Caco-2 (cell line): ENCODE measurements at regions not wholly inside any gene's neighbourhood (a gene's known extent, or its start where the extent isn't known, plus 50 kb on each side); places are given as distances from the start of the nearest gene placed in this dataset.
"Not testable (repeated sequence)": the region's sequence is repeated elsewhere in the genome, so short reads cannot be mapped to it uniquely, and the experiment has no call there.

Experiments
- BruUV-seq: library from RNA; stranded (reverse); fragments of 400-500 nt; replicated peaks from 2 replicates; lab custom pipeline; 2021; lab: Mats Ljungman, UMichigan
- CTCF ChIA-PET: fragments of 300-600 bp; sonication (Branson Sonifier 250); formaldehyde crosslinking; loops from one replicate; lab custom pipeline; 2022; ENCODE audit warnings: antibody characterized with exemption; lab: Charles Lee
- POLR2A ChIA-PET: fragments of 300-600 bp; sonication (Branson Sonifier 250); formaldehyde crosslinking; loops from one replicate; lab custom pipeline; 2022; ENCODE audit warnings: antibody characterized with exemption; lab: Charles Lee
- DNase-seq, 2 experiments: peaks; one replicate each; pipeline versions ENCODE4 v3.0.0 to v3.0.0-alpha.2; 2020 to 2022
- H3K27me3 ChIP-seq: replicated peaks from 2 replicates; pipeline ENCODE4 v1.6.0; 2011; ENCODE audit warnings: low read length; ENCODE audit not compliant: control insufficient read depth, insufficient read depth
- H3K36me3 ChIP-seq: 2 replicates; pipeline ENCODE4 v1.5.1; 2011; ENCODE audit warnings: low read length; ENCODE audit not compliant: control insufficient read depth, insufficient read depth
- H3K4me1 ChIP-seq: fragments of 250-450 bp; sonication (Bioruptor Pico); 2 replicates; pipeline ENCODE4 v1.5.1; 2020; ENCODE audit warnings: mild to moderate bottlenecking
- H3K4me3 ChIP-seq: 2 replicates; pipeline ENCODE4 v1.5.1; 2011; ENCODE audit warnings: low read depth, mild to moderate bottlenecking, control low read depth, low read length
- H3K9me3 ChIP-seq: fragments of 250-450 bp; sonication (Bioruptor Pico); 2 replicates; pipeline ENCODE4 v1.5.1; 2020; ENCODE audit warnings: mild to moderate bottlenecking, moderate library complexity
- H3K27ac Mint-ChIP-seq: one replicate; pipeline ENCODE4 v1.8.0; 2022; ENCODE audit warnings: mixed read lengths; ENCODE audit not compliant: unreplicated experiment
- H3K27me3 Mint-ChIP-seq: one replicate; pipeline ENCODE4 v1.8.0; 2022; ENCODE audit warnings: mixed read lengths; ENCODE audit not compliant: insufficient read depth, unreplicated experiment
- H3K36me3 Mint-ChIP-seq: one replicate; pipeline ENCODE4 v1.8.0; 2022; ENCODE audit warnings: mild to moderate bottlenecking, mixed read lengths; ENCODE audit not compliant: insufficient read depth, unreplicated experiment
- H3K4me1 Mint-ChIP-seq: one replicate; pipeline ENCODE4 v1.8.0; 2022; ENCODE audit warnings: low read depth, mixed read lengths; ENCODE audit not compliant: unreplicated experiment
- H3K4me3 Mint-ChIP-seq: one replicate; pipeline ENCODE4 v1.8.0; 2022; ENCODE audit warnings: mild to moderate bottlenecking, moderate library complexity, mixed read lengths; ENCODE audit not compliant: unreplicated experiment
- H3K9me3 Mint-ChIP-seq: one replicate; pipeline ENCODE4 v1.8.0; 2022; ENCODE audit warnings: mixed read lengths; ENCODE audit not compliant: unreplicated experiment
- intact Hi-C: fragments of 100-400 bp; cut with micrococcal nuclease; formaldehyde crosslinking; loops from one replicate; pipeline ENCODE4 v1.10.0; 2022; ENCODE audit not compliant: unreplicated experiment

DNA sequence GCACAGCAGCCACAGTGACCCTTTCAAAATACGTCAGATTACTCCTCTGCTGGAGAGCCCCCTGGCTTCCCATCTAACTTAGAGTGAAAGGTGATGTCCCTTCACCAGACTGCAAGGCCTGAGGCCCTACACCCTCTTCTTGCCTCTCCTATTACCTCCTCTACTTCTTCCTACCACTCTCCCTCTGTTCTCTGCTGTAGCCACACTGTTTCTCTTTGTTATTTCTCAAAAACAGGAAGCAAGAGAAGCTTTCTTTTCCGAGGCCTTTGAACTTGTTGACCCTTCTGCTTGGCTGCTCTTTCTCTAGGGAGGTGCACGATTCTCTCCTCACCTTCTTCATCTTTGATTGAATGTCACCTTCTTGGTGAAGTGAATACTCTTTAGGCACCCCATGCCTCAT is 141.3 kb upstream of the NBPF9 start:
- H3K36me3 ChIP-seq, H3K4me3 ChIP-seq, DNase-seq, H3K9me3 Mint-ChIP-seq, POLR2A ChIA-PET, H3K4me1 Mint-ChIP-seq, H3K27me3 ChIP-seq, H3K27me3 Mint-ChIP-seq, H3K36me3 Mint-ChIP-seq, CTCF ChIA-PET, BruUV-seq, H3K27ac Mint-ChIP-seq, intact Hi-C loops, H3K4me3 Mint-ChIP-seq, H3K4me1 ChIP-seq, H3K9me3 ChIP-seq: not testable (repeated sequence)

DNA sequence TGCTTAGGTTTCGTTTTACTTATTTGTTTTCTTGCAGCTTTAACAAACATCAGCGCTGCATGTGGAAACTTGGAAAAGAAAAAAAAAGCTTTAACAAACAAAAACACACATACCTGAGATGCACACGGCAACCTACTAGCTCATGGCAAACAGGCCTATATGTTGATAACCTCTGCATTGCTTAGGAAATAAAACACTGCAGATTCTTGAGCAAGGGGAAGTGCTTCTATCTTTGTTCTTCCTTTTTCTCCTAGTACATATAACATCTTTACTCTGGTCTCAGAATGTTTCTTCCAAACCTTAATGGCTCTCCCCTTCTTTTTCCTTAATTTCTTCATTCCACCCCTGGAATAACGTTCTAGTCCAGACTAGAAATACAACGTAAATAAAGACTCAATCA is 142.9 kb upstream of the NBPF9 start:
- H3K27me3 Mint-ChIP-seq, H3K9me3 ChIP-seq, H3K4me1 ChIP-seq, H3K27me3 ChIP-seq, DNase-seq, CTCF ChIA-PET, H3K4me1 Mint-ChIP-seq, H3K4me3 ChIP-seq, H3K27ac Mint-ChIP-seq, BruUV-seq, POLR2A ChIA-PET, H3K9me3 Mint-ChIP-seq, H3K36me3 Mint-ChIP-seq, H3K4me3 Mint-ChIP-seq, H3K36me3 ChIP-seq, intact Hi-C loops: not testable (repeated sequence)

- H3K9me3 Mint-ChIP-seq, H3K4me1 ChIP-seq, CTCF ChIA-PET, H3K9me3 ChIP-seq, intact Hi-C loops, H3K4me1 Mint-ChIP-seq, H3K27me3 ChIP-seq, H3K36me3 ChIP-seq, POLR2A ChIA-PET, H3K36me3 Mint-ChIP-seq, H3K4me3 Mint-ChIP-seq, H3K27ac Mint-ChIP-seq, H3K27me3 Mint-ChIP-seq, DNase-seq, H3K4me3 ChIP-seq, BruUV-seq: not testable (repeated sequence)
Measured at GRCh38 chr1:149248610-149249009, 145.3 kb upstream of the NBPF9 start.

- BruUV-seq, H3K9me3 ChIP-seq, H3K4me1 Mint-ChIP-seq, POLR2A ChIA-PET, H3K4me3 Mint-ChIP-seq, H3K9me3 Mint-ChIP-seq, CTCF ChIA-PET, H3K36me3 Mint-ChIP-seq, H3K27ac Mint-ChIP-seq, H3K36me3 ChIP-seq, H3K4me3 ChIP-seq, DNase-seq, H3K27me3 Mint-ChIP-seq, H3K4me1 ChIP-seq, intact Hi-C loops, H3K27me3 ChIP-seq: not testable (repeated sequence)
Measured at GRCh38 chr1:149249850-149250467, 146.6 kb upstream of the NBPF9 start.

DNA sequence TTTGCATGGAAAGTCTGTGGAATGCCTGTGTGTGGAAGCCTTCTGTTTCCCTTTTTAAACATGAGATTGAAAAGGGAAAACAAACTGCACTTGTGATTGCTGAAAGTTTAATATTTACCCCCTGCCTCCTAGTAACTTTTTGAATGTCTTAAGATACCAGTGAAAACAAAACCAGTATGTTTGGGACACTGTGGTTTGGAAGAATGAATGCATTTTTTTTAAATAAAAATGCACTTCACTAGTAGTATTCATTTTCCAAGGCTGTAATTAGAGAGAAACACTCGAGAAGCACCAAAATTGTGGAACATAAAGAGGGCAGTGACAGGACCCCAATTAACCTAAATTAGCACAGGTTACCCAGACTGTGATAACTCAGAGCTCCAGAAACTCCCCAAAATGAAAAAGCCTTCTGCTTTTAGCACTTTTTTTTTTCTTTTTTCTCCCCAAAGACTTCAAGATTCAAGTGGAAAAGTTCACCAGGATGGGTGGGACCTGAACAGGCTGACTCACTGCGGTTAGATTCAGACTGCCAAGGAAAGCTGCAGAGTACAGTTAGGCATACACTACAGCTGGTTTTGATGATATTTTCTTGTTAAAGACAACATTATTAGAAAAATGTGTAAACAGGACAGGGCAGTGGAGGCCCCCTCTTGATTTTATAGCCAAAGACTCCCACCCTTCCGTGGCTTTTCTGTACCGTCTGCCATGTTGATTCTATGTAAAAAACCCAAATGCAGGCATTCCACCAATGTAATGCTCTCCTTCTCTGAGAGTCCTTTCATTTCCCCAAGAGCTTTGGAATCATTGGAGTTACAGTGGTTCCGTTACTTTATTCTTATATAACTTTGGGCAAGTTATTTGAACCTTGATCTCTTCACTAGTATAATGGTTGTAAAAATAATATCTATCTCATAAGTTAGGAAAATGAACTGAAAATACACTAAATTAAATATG is 151.8 kb upstream of the NBPF9 start:
- H3K9me3 ChIP-seq, H3K9me3 Mint-ChIP-seq, H3K4me1 ChIP-seq, DNase-seq, H3K27me3 Mint-ChIP-seq, H3K36me3 ChIP-seq, H3K4me1 Mint-ChIP-seq, H3K4me3 ChIP-seq, H3K27me3 ChIP-seq, H3K36me3 Mint-ChIP-seq, CTCF ChIA-PET, H3K27ac Mint-ChIP-seq, POLR2A ChIA-PET, intact Hi-C loops, H3K4me3 Mint-ChIP-seq, BruUV-seq: not testable (repeated sequence)

DNA sequence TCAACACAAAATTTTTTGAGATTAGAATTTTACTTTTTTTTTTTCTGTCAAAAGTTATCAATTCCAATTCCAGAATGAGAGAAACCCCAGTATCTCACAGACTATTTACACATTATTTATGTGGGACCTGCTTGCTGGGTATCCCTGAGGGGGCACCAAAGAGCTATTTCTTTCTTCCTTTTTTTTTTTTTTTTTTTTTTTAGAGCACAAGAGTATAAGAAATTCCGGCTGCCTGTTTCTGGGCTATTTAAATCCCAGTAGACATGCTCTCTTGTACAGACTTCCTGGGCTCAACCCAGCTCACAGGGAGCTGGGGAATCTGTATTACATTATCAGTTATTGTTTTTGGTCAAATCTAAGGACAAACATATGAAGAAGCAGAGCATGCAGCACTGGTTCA is 156.9 kb upstream of the NBPF9 start:
- H3K4me1 Mint-ChIP-seq, H3K27me3 ChIP-seq, H3K9me3 Mint-ChIP-seq, H3K36me3 ChIP-seq, H3K9me3 ChIP-seq, H3K36me3 Mint-ChIP-seq, H3K27me3 Mint-ChIP-seq, H3K4me1 ChIP-seq, H3K27ac Mint-ChIP-seq, BruUV-seq, DNase-seq, intact Hi-C loops, H3K4me3 ChIP-seq, CTCF ChIA-PET, H3K4me3 Mint-ChIP-seq, POLR2A ChIA-PET: not testable (repeated sequence)
